ENCODE measurements at regions not wholly inside any gene's neighbourhood (a gene's known extent, or its start where the extent isn't known, plus 50 kb on each side); places are given as distances from the start of the nearest gene placed in this dataset.
A peak's percentile ranks its signal among the peaks of the same experiment; 100 is the strongest.

DNA sequence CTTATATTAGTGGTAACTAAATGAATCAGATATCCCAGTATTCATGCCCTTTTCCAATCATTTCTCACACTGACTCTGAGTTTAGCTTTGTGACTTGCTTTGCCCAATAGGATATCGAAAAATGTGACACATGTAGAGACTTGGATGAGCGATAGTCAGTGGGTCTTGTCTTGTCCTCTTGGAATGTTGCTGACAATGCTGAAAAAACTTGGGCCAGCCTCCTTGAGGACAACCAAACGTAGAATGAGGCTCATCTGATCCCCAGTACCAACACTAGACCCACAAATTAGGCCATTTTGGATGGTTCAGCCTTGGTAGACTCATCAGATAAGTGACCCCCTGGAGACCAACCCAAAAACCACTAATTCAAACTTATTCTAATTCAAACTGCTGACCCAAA is 351.0 kb downstream of the GRIN2B start:
- Histone ChIP-seq H3K27me3 (replicated peaks in 1 of 2; ENCODE audit: control insufficient read depth in 2 of 2, insufficient read depth in 2 of 2, low read length in 1 of 2) (no peaks in the 10 kb centered on the region; a peak in 2 of 4 replicates), H3K27ac (ENCODE audit: control insufficient read depth, insufficient read depth) (no peak overlapping the region), H3K9me3 (replicated peaks; ENCODE audit: control insufficient read depth, insufficient read depth, low read length) (no peaks in the 10 kb centered on the region; the same call in 2 of the 3 replicates), H4K20me1 (ENCODE audit: control insufficient read depth, insufficient read depth) (no peaks in the 10 kb centered on the region), H3K4me1 (ENCODE audit: control insufficient read depth, insufficient read depth, low read length) (no peaks in the 10 kb centered on the region), H3K4me3 (no peak overlapping the region), H3K4me2 (ENCODE audit: control insufficient read depth, insufficient read depth) (no peak overlapping the region), H3K9ac (ENCODE audit: control insufficient read depth, insufficient read depth, low read length) (no peak overlapping the region), H2AFZ (ENCODE audit: control insufficient read depth, low read depth, low read length) (no peak overlapping the region), H3K79me2 (ENCODE audit: control insufficient read depth, insufficient read depth, low read length) (no peaks in the 10 kb centered on the region), H3K36me3 (ENCODE audit: control insufficient read depth in 2 of 2, insufficient read depth in 2 of 2, low read length in 1 of 2) (no peaks in the 10 kb centered on the region)
- TF ChIP-seq BHLHE40 (IDR thresholded peaks at IDR 0.05; ENCODE audit: borderline replicate concordance in 1 of 2, low read depth in 2 of 2, low read length in 1 of 2): no peak
- TF ChIP-seq MEF2B (IDR thresholded peaks at IDR 0.05; ENCODE audit: partially characterized antibody, poor library complexity, severe bottlenecking): peak; percentile 19
- TF ChIP-seq MTA2 (IDR thresholded peaks at IDR 0.05; ENCODE audit: low read depth): peak; percentile 46; the same call in 1 of the 2 replicates
- TF ChIP-seq, protein P1, sequence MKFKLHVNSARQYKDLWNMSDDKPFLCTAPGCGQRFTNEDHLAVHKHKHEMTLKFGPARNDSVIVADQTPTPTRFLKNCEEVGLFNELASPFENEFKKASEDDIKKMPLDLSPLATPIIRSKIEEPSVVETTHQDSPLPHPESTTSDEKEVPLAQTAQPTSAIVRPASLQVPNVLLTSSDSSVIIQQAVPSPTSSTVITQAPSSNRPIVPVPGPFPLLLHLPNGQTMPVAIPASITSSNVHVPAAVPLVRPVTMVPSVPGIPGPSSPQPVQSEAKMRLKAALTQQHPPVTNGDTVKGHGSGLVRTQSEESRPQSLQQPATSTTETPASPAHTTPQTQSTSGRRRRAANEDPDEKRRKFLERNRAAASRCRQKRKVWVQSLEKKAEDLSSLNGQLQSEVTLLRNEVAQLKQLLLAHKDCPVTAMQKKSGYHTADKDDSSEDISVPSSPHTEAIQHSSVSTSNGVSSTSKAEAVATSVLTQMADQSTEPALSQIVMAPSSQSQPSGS (IDR thresholded peaks at IDR 0.05; ENCODE audit: low read length): no peak
- TF ChIP-seq SUPT20H (IDR thresholded peaks at IDR 0.05; ENCODE audit: borderline replicate concordance, control insufficient read depth, low read depth, low read length): no peak
- no peak for TF ChIP-seq ZNF24 (IDR thresholded peaks at IDR 0.05)
- no peak for FAIRE-seq
- POLR2A ChIA-PET: interaction anchor here (0.6 kb wide), 1 partner anchor 238 kb away, joined by 4 read pairs; no protein-coding TSS in a partner anchor
- whole genome bisulfite sequencing (ENCODE audit: insufficient coverage, insufficient replicate concordance, low lambda C conversion rate, missing lambda C conversion rate): 27% methylated on average over 3 of the region's 3 CpGs
- RAD21 ChIA-PET (ENCODE audit: unreplicated experiment): interaction anchor here (0.7 to 1.1 kb wide), 2 partner anchors 10 to 38 kb away, joined by 3 read pairs; no protein-coding TSS in a partner anchor
- no peak for DNase-seq (ENCODE audit: low read depth, low spot score)
- no peak; the same call in 2 of the 3 replicates for ATAC-seq
- in situ Hi-C loops (cut with MboI) (no loop called here), intact Hi-C loops (cut with micrococcal nuclease; ENCODE audit: unreplicated experiment) (loop anchor here (2.0 kb wide), 2 partner anchors 38 to 94 kb away; no protein-coding TSS in a partner anchor)
- SMC1A ChIA-PET (ENCODE audit: uncharacterized antibody, unreplicated experiment): interaction anchor here (0.9 to 1.5 kb wide), 2 partner anchors 26 to 32 kb away, joined by 3 to 4 read pairs; no protein-coding TSS in a partner anchor
- CTCF ChIA-PET: interaction anchor here (0.9 to 1.2 kb wide), 5 partner anchors 16 to 268 kb away, joined by 3 to 5 read pairs (median 4); no protein-coding TSS in a partner anchor
- no TSS peak for BruUV-seq (replicated peaks)

Measured in GM12878 (cell line).